ENCODE measurements at regions not wholly inside any gene's neighbourhood (a gene's known extent, or its start where the extent isn't known, plus 50 kb on each side); places are given as distances from the start of the nearest gene placed in this dataset.

DNA sequence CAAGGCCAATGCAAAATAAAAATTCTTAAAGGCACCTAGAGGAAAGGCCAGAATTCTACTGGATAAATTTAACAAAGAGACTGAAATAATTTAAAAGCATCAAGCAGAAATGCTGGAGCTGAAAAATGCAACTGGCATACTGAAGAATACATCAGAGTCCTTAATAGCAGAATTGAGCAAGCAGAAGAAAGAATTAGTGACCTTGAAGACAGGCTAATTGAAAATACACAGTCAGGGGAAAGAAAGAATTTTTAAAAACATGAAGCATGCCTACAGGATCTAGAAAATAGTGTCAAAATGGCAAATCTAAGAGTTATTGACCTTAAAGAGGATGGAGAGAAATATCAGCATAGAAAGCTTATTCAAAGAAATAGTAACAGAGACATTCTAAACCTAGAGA is 371.7 kb downstream of the KLHL13 start:
- TF ChIP-seq, protein P1, sequence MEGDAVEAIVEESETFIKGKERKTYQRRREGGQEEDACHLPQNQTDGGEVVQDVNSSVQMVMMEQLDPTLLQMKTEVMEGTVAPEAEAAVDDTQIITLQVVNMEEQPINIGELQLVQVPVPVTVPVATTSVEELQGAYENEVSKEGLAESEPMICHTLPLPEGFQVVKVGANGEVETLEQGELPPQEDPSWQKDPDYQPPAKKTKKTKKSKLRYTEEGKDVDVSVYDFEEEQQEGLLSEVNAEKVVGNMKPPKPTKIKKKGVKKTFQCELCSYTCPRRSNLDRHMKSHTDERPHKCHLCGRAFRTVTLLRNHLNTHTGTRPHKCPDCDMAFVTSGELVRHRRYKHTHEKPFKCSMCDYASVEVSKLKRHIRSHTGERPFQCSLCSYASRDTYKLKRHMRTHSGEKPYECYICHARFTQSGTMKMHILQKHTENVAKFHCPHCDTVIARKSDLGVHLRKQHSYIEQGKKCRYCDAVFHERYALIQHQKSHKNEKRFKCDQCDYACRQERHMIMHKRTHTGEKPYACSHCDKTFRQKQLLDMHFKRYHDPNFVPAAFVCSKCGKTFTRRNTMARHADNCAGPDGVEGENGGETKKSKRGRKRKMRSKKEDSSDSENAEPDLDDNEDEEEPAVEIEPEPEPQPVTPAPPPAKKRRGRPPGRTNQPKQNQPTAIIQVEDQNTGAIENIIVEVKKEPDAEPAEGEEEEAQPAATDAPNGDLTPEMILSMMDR (conservative IDR thresholded peaks at IDR 0.05): no peak
- no peak overlapping the region for H3K27ac ChIP-seq

DNA sequence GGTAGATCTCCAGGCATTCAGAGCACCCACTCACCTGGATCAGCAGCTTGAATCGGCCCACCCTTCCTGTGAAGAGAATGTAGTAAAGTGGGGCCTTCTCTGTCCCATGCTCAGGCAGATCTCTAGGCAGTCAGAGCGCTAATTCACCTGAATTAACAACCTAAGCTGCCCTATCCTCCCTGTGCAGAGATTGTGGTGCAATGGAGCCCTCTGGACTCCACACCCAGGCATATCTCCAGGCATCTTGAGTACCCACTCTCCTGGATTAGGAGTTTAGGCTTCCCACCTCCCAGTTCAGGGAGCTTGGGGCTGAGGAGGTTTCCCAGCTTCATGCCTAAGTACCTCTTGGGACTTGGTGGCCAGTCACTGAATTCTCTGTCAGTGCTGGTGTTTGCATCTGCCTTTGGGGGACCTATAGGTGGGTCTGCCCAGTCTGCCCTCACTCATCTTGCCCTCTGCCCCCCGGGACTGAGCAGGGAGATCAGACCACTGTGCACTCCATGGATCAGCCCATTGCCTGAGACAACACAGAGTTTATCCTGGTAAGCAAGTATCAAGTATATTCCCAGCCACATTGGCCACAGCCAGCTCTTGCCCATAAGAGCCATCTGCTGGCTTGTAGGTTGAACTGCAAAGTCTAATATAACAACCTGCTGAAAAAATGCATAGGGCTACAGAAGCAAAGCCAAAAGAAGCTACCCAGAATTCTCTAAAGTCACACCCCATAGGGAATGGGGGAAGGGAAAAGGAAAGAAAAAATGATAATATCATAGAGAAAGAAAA is 372.9 kb downstream of the KLHL13 start:
- H3K27ac ChIP-seq: no peak overlapping the region
- TF ChIP-seq, protein P1 (conservative IDR thresholded peaks at IDR 0.05): peak; percentile 54

DNA sequence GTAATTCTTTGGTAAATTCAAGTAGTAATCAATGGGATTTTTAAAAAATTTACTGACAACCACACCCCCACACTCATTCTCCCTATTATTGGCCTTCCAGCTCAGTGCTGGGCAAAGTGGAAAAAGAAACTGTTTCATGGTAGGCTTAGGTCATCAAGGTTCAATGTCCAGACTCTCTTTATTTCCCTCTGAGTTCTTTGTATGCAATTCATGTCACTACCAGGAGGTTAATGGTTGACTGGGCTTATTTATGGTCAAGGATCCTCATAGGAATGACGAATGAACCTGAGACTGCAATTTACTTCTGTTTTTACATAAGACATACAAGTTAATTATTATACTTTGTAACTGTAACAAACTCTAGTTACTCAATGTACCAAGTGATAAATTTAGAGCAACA is 403.2 kb downstream of the KLHL13 start:
- TF ChIP-seq, protein P1 (conservative IDR thresholded peaks at IDR 0.05): no peak

DNA sequence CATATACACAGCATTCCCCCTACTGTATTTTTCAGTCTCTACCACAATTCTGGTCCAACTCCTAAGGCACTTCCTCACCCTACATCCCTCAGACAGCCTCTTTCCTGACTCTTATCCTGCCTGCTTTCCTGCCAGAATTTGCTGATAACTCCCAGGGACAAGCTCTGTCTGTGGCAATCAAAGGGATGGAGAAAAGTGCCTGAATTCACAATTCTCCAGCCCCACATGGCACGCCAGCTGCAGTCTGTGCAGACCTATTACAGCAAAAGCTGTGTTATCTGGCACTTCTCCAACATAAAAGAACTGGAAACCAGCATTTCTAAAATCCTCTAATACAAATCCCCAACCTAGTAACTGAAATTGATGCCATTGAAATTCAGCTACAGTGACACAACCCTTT is 404.8 kb downstream of the KLHL13 start:
- no peak overlapping the region for H3K27ac ChIP-seq
- TF ChIP-seq, protein P1 (conservative IDR thresholded peaks at IDR 0.05): no peak

More for the DNA sequence above, 403.2 kb downstream of the KLHL13 start:
- H3K27ac ChIP-seq: no peak overlapping the region

DNA sequence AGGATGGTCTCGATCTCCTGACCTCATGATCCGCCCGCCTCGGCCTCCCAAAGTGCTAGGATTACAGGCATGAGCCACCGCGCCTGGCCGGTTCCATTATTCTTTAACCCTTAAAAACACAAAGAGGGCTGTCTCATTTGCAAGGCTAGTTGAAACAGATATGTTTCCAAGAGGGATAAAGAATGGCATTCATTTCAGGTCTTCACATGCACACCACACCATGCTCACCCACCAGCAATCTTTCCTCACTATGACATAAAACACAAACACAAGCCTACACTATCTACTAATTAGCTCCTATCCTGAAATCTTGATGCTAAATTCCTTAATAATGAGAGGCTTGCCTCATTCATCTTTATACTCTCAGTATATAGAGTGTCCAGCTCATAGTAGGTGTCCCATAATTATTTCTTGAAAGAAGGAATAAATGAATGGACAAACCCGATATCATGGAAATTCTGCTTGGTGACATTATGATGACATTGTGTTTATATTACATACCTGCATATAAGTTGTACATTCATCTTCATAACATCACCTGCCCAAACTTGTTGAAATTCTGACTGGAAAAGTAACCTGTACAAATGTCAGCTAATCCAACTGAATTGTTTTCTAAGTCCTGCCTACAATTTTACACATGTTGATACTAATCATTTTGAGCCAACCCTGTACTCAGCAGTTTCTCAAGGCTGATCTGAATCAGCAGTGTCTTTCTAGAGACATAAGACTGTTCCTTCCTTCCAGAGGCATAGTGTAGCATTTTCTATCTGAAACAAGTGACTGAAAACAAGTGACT is 408.5 kb downstream of the KLHL13 start:
- no peak overlapping the region for H3K27ac ChIP-seq
- TF ChIP-seq, protein P1 (conservative IDR thresholded peaks at IDR 0.05): no peak

DNA sequence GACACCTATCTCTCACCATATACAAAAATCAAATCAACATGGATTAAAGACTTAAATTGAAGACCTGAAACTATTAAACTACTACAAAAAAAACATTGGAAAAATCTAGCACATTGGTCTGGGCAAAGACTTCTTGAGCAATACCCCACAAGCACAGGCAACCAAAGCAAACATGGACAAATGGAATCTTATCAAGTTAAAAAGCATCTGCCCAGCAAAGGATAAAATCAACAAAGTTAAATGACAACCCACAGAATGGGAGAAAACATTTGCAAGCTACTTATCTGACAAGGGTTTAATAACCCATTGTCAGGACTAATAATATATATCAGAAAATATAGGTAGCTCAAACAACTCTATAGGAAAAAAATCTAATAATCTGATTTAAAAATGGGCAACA is 415.6 kb downstream of the KLHL13 start:
- TF ChIP-seq, protein P1 (conservative IDR thresholded peaks at IDR 0.05): no peak
- no peak overlapping the region for H3K27ac ChIP-seq

DNA sequence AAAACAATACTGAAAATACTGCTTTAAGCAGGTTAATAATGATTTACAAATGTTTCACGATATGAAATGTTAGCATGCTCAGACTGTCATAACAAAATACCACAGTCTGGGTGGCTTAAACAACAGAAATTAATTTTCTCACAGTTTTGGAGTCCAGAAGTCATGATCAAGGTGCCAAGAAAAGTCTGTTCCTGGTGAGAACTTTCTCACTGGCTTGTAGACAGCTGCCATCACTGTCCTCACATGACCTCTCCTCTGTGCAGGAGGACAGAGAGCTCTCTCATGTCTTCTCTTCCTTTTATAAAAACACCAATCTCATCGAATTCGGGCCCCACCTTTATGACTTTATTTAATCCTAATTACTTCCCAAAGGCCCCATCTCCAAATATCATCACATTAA is 426.7 kb downstream of the KLHL13 start:
- H3K27ac ChIP-seq: no peak overlapping the region
- TF ChIP-seq, protein P1 (conservative IDR thresholded peaks at IDR 0.05): no peak
